ENCODE measurements at regions not wholly inside any gene's neighbourhood (a gene's known extent, or its start where the extent isn't known, plus 50 kb on each side); places are given as distances from the start of the nearest gene placed in this dataset.

DNA sequence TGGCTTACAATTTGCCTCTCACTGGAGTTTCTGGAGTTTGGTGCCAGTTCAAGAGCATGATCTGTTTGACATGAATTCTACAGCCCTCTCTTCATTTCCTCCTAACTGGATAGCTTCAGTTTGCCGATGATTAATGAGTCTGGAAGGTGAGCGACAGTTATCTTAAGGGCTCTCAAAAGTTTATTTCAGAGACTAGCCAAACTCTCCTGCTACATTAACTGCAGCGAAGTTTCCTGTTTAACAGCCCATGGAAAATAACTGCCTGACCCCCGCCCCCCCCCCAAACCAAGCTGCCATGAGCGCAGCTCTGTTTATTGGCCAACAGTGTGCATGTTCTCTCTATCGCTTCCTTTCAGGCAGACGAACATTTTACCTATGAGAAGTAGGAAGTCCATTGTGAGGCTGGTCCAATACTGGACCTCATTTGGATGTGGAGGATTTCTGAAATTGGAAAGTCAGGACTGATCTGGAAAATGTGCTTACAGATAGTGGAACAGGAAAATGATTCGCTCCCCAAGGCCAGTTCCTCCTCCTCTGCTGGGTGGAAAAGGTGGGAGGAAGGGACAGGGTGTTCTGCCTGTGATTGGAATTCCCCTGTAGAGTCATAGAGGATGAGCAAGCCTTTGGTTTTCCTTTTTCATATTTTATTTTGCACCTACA lies 522.2 kb upstream of the JAG1 start:
- 47% methylated on average over 8 of the region's 8 CpGs for WGBS (ENCODE audit: insufficient coverage, insufficient replicate concordance, low lambda C conversion rate, missing lambda C conversion rate)
- intact Hi-C loops (cut with micrococcal nuclease; ENCODE audit: unreplicated experiment): no loop called here

DNA sequence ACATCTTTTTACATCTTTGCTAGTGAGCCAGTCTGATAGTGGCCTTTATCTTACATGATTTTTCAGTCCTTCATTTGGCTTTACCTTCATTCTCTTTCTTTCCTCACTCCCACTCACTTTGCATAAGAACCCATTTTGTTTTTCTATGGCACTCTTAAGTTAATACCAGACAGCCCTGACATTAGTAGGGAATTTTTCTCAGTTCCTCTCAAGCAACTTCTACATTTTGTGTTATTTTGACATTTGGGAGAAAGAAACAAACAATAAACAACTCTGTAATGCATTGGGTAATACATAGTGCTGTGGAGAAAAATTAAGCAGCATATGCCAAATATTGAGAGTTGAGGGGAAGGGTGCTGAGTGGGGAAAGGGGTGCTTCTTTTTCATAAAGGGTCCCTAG lies 524.1 kb upstream of the JAG1 start:
- CTCF ChIA-PET: interaction anchor here (1.0 to 1.2 kb wide), 2 partner anchors 9 to 70 kb away, joined by 3 to 4 read pairs; no protein-coding TSS in a partner anchor
- Histone ChIP-seq H4K20me1 (ENCODE audit: control insufficient read depth, insufficient read depth) (no peaks in the 10 kb centered on the region), H3K79me2 (ENCODE audit: control insufficient read depth, insufficient read depth, low read length) (no peaks in the 10 kb centered on the region), H3K36me3 (ENCODE audit: control insufficient read depth in 2 of 2, insufficient read depth in 2 of 2, low read length in 1 of 2) (no peaks in the 10 kb centered on the region), H3K27me3 (replicated peaks in 1 of 2; ENCODE audit: control insufficient read depth in 2 of 2, insufficient read depth in 2 of 2, low read length in 1 of 2) (no peaks in the 10 kb centered on the region), H3K9me3 (replicated peaks; ENCODE audit: control insufficient read depth, insufficient read depth, low read length) (no peaks in the 10 kb centered on the region), H3K4me1 (ENCODE audit: control insufficient read depth, insufficient read depth, low read length) (no peaks in the 10 kb centered on the region), H3K4me2 (ENCODE audit: control insufficient read depth, insufficient read depth) (no peak overlapping the region), H3K27ac (ENCODE audit: control insufficient read depth, insufficient read depth) (no peak overlapping the region), H3K4me3 (no peak overlapping the region), H2AFZ (ENCODE audit: control insufficient read depth, low read depth, low read length) (no peak overlapping the region), H3K9ac (ENCODE audit: control insufficient read depth, insufficient read depth, low read length) (no peak overlapping the region)
- DNase-seq (ENCODE audit: low read depth, low spot score): no peak
- SMC1A ChIA-PET (ENCODE audit: uncharacterized antibody, unreplicated experiment): no interaction called here
- no TSS peak for BruUV-seq (replicated peaks)
- POLR2A ChIA-PET: no interaction called here
- ATAC-seq: no peak
- FAIRE-seq: no peak
- RAD21 ChIA-PET (ENCODE audit: unreplicated experiment): no interaction called here
- in situ Hi-C loops (cut with MboI): no loop called here
- intact Hi-C loops (cut with micrococcal nuclease; ENCODE audit: unreplicated experiment): no loop called here
- TF ChIP-seq ZNF274 (IDR thresholded peaks at IDR 0.05; ENCODE audit: insufficient read depth, insufficient read length): no peak
- no peak for TF ChIP-seq KAT2A (conservative IDR thresholded peaks at IDR 0.05; ENCODE audit: control insufficient read depth, low read depth, low read length)
- TF ChIP-seq, protein P1, sequence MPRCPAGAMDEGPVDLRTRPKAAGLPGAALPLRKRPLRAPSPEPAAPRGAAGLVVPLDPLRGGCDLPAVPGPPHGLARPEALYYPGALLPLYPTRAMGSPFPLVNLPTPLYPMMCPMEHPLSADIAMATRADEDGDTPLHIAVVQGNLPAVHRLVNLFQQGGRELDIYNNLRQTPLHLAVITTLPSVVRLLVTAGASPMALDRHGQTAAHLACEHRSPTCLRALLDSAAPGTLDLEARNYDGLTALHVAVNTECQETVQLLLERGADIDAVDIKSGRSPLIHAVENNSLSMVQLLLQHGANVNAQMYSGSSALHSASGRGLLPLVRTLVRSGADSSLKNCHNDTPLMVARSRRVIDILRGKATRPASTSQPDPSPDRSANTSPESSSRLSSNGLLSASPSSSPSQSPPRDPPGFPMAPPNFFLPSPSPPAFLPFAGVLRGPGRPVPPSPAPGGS (IDR thresholded peaks at IDR 0.05; ENCODE audit: borderline replicate concordance, insufficient read depth, low read depth, low read length, poor library complexity, severe bottlenecking): no peak
- TF ChIP-seq PAX5 (IDR thresholded peaks at IDR 0.05; ENCODE audit: borderline replicate concordance, low read depth, low read length): no peak
- no peak for TF ChIP-seq GABPA (IDR thresholded peaks at IDR 0.05; ENCODE audit: low read depth)
- TF ChIP-seq, protein P2, sequence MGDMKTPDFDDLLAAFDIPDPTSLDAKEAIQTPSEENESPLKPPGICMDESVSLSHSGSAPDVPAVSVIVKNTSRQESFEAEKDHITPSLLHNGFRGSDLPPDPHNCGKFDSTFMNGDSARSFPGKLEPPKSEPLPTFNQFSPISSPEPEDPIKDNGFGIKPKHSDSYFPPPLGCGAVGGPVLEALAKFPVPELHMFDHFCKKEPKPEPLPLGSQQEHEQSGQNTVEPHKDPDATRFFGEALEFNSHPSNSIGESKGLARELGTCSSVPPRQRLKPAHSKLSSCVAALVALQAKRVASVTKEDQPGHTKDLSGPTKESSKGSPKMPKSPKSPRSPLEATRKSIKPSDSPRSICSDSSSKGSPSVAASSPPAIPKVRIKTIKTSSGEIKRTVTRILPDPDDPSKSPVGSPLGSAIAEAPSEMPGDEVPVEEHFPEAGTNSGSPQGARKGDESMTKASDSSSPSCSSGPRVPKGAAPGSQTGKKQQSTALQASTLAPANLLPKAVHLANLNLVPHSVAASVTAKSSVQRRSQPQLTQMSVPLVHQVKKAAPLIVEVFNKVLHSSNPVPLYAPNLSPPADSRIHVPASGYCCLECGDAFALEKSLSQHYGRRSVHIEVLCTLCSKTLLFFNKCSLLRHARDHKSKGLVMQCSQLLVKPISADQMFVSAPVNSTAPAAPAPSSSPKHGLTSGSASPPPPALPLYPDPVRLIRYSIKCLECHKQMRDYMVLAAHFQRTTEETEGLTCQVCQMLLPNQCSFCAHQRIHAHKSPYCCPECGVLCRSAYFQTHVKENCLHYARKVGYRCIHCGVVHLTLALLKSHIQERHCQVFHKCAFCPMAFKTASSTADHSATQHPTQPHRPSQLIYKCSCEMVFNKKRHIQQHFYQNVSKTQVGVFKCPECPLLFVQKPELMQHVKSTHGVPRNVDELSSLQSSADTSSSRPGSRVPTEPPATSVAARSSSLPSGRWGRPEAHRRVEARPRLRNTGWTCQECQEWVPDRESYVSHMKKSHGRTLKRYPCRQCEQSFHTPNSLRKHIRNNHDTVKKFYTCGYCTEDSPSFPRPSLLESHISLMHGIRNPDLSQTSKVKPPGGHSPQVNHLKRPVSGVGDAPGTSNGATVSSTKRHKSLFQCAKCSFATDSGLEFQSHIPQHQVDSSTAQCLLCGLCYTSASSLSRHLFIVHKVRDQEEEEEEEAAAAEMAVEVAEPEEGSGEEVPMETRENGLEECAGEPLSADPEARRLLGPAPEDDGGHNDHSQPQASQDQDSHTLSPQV (IDR thresholded peaks at IDR 0.05): no peak

More for the DNA sequence above, 522.2 kb upstream of the JAG1 start:
- H3K4me2 ChIP-seq (ENCODE audit: control insufficient read depth, insufficient read depth): no peak overlapping the region
- H3K4me1 ChIP-seq (ENCODE audit: control insufficient read depth, insufficient read depth, low read length): no peaks in the 10 kb centered on the region
- DNase-seq (ENCODE audit: low read depth, low spot score): no peak
- H3K9ac ChIP-seq (ENCODE audit: control insufficient read depth, insufficient read depth, low read length): no peak overlapping the region
- FAIRE-seq: peak; percentile 23
- no peaks in the 10 kb centered on the region for H4K20me1 ChIP-seq (ENCODE audit: control insufficient read depth, insufficient read depth)
- no peak overlapping the region for H3K4me3 ChIP-seq
- H3K36me3 ChIP-seq (ENCODE audit: control insufficient read depth in 2 of 2, insufficient read depth in 2 of 2, low read length in 1 of 2): no peaks in the 10 kb centered on the region
- in situ Hi-C loops (cut with MboI): no loop called here
- no peak overlapping the region for H3K27ac ChIP-seq (ENCODE audit: control insufficient read depth, insufficient read depth)
- H3K9me3 ChIP-seq (replicated peaks; ENCODE audit: control insufficient read depth, insufficient read depth, low read length): no peaks in the 10 kb centered on the region
- TF ChIP-seq MXI1 (IDR thresholded peaks at IDR 0.05; ENCODE audit: low read depth, low read length) (no peak), SREBF2 (IDR thresholded peaks at IDR 0.05; ENCODE audit: low read length) (no peak), SPI1 (IDR thresholded peaks at IDR 0.05; ENCODE audit: borderline replicate concordance, insufficient read depth, low read depth, low read length) (0 out of 2 replicates have a peak, but pooled peaks have one; percentile 21)
- TF ChIP-seq, protein P3, sequence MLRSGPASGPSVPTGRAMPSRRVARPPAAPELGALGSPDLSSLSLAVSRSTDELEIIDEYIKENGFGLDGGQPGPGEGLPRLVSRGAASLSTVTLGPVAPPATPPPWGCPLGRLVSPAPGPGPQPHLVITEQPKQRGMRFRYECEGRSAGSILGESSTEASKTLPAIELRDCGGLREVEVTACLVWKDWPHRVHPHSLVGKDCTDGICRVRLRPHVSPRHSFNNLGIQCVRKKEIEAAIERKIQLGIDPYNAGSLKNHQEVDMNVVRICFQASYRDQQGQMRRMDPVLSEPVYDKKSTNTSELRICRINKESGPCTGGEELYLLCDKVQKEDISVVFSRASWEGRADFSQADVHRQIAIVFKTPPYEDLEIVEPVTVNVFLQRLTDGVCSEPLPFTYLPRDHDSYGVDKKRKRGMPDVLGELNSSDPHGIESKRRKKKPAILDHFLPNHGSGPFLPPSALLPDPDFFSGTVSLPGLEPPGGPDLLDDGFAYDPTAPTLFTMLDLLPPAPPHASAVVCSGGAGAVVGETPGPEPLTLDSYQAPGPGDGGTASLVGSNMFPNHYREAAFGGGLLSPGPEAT (IDR thresholded peaks at IDR 0.05; ENCODE audit: low read depth): peak; percentile 32; the same call in 1 of the 2 replicates
- no peaks in the 10 kb centered on the region for H3K27me3 ChIP-seq (replicated peaks in 1 of 2; ENCODE audit: control insufficient read depth in 2 of 2, insufficient read depth in 2 of 2, low read length in 1 of 2)
- no peaks in the 10 kb centered on the region for H3K79me2 ChIP-seq (ENCODE audit: control insufficient read depth, insufficient read depth, low read length)
- no peak overlapping the region for H2AFZ ChIP-seq (ENCODE audit: control insufficient read depth, low read depth, low read length)
- no peak; the same call in none of the 3 replicates for ATAC-seq
- ChIA-PET CTCF (interaction anchor here (0.5 to 3.4 kb wide), 2 partner anchors 9 to 21 kb away, joined by 3 to 15 read pairs; no protein-coding TSS in a partner anchor), SMC1A (ENCODE audit: uncharacterized antibody, unreplicated experiment) (interaction anchor here (0.5 to 2.1 kb wide), 4 partner anchors 9 to 329 kb away, joined by 3 to 6 read pairs (median 4); no protein-coding TSS in a partner anchor), RAD21 (ENCODE audit: unreplicated experiment) (interaction anchor here (2.6 kb wide), 1 partner anchor 9 kb away, joined by 13 read pairs; no protein-coding TSS in a partner anchor), POLR2A (no interaction called here)
- no TSS peak for BruUV-seq (replicated peaks)

All from GM12878 (cell line).